Nephron (organoid): ENCODE measurements at regions not wholly inside any gene's neighbourhood (a gene's known extent, or its start where the extent isn't known, plus 50 kb on each side); places are given as distances from the start of the nearest gene placed in this dataset.
A peak's percentile ranks its signal among the peaks of the same experiment; 100 is the strongest.

Experiments
- H3K27ac Mint-ChIP-seq, 3 experiments: 2 replicates each; pipeline ENCODE4 v1.8.0; 2020; ENCODE audit warnings: mixed read lengths in 3 of 3, mild to moderate bottlenecking in 2 of 3, moderate library complexity in 1 of 3
- H3K27me3 Mint-ChIP-seq: 2 replicates; pipeline ENCODE4 v1.8.0; 2021; ENCODE audit warnings: low read depth, mild to moderate bottlenecking, moderate library complexity, mixed read lengths
- H3K36me3 Mint-ChIP-seq: 2 replicates; pipeline ENCODE4 v1.8.0; 2020; ENCODE audit warnings: low read depth, mixed read lengths
- H3K4me1 Mint-ChIP-seq: 2 replicates; pipeline ENCODE4 v1.8.0; 2020; ENCODE audit warnings: mixed read lengths
- H3K4me3 Mint-ChIP-seq, 3 experiments: 2 replicates each; pipeline ENCODE4 v1.8.0; 2020; ENCODE audit warnings: mild to moderate bottlenecking in 3 of 3, mixed read lengths in 3 of 3, moderate library complexity in 2 of 3
- H3K9me3 Mint-ChIP-seq: 2 replicates; pipeline ENCODE4 v1.8.0; 2020; ENCODE audit warnings: mixed read lengths
- CTCF ChIP-seq, 3 experiments: fragments of 200-600 bp; sonication (generic); IDR thresholded peaks; one replicate each; pipeline ENCODE4 v1.5.0; 2021; ENCODE audit warnings: antibody characterized with exemption in 3 of 3; ENCODE audit not compliant: unreplicated experiment in 3 of 3

- H3K4me3 Mint-ChIP-seq: no peak overlapping the region
- no peaks in the 10 kb centered on the region for H3K36me3 Mint-ChIP-seq
- no peaks in the 10 kb centered on the region for H3K9me3 Mint-ChIP-seq
- no peaks in the 10 kb centered on the region for H3K27me3 Mint-ChIP-seq
- peaks cover 37% of the 10 kb centered on the region for H3K4me1 Mint-ChIP-seq
- TF ChIP-seq CTCF (IDR thresholded peaks at IDR 0.05; ENCODE audit: unreplicated experiment in 3 of 3): no peak
- peak overlapping the region in 2 of 3 experiments; percentile 91 to 92 for H3K27ac Mint-ChIP-seq
Observed at GRCh38 chr3:29143151-29143550, 137.7 kb upstream of the RBMS3 start.

GRCh38 chr3:29144361-29144760 is 136.5 kb upstream of the RBMS3 start:
- H3K27me3 Mint-ChIP-seq: no peaks in the 10 kb centered on the region
- H3K36me3 Mint-ChIP-seq: no peaks in the 10 kb centered on the region
- TF ChIP-seq CTCF (IDR thresholded peaks at IDR 0.05; ENCODE audit: unreplicated experiment in 3 of 3): no peak
- peak overlapping the region; percentile 73 to 92 (median 91) for H3K27ac Mint-ChIP-seq
- H3K4me1 Mint-ChIP-seq: peaks cover 39% of the 10 kb centered on the region
- no peaks in the 10 kb centered on the region for H3K9me3 Mint-ChIP-seq
- H3K4me3 Mint-ChIP-seq: no peak overlapping the region

GRCh38 chr3:29144807-29145206 is 136.1 kb upstream of the RBMS3 start:
- no peaks in the 10 kb centered on the region for H3K27me3 Mint-ChIP-seq
- peak overlapping the region; percentile 73 to 92 (median 91) for H3K27ac Mint-ChIP-seq
- H3K36me3 Mint-ChIP-seq: no peaks in the 10 kb centered on the region
- H3K4me3 Mint-ChIP-seq: peak overlapping the region in 1 of 3 experiments; percentile 47
- H3K4me1 Mint-ChIP-seq: peaks cover 40% of the 10 kb centered on the region
- TF ChIP-seq CTCF (IDR thresholded peaks at IDR 0.05; ENCODE audit: unreplicated experiment in 3 of 3): peak; percentile 22 to 40 (median 40)
- H3K9me3 Mint-ChIP-seq: no peaks in the 10 kb centered on the region

- Mint-ChIP-seq H3K4me3 (no peak overlapping the region), H3K9me3 (no peaks in the 10 kb centered on the region), H3K27me3 (no peaks in the 10 kb centered on the region), H3K4me1 (peaks cover 40% of the 10 kb centered on the region), H3K36me3 (no peaks in the 10 kb centered on the region), H3K27ac (peak overlapping the region; percentile 73 to 92 (median 91))
- TF ChIP-seq CTCF (IDR thresholded peaks at IDR 0.05; ENCODE audit: unreplicated experiment in 3 of 3): no peak
Observed at GRCh38 chr3:29145360-29145759, 135.5 kb upstream of the RBMS3 start.

- no peak for TF ChIP-seq CTCF (IDR thresholded peaks at IDR 0.05; ENCODE audit: unreplicated experiment in 3 of 3)
- Mint-ChIP-seq H3K27me3 (no peaks in the 10 kb centered on the region), H3K36me3 (no peaks in the 10 kb centered on the region), H3K4me1 (peaks cover 28% of the 10 kb centered on the region), H3K4me3 (no peak overlapping the region), H3K27ac (no peak overlapping the region), H3K9me3 (peaks cover 3% of the 10 kb centered on the region)
Observed at GRCh38 chr3:29152379-29152778, 128.5 kb upstream of the RBMS3 start.

- no peaks in the 10 kb centered on the region for H3K36me3 Mint-ChIP-seq
- H3K27me3 Mint-ChIP-seq: no peaks in the 10 kb centered on the region
- H3K9me3 Mint-ChIP-seq: peaks cover 3% of the 10 kb centered on the region
- H3K27ac Mint-ChIP-seq: no peak overlapping the region
- no peak overlapping the region for H3K4me3 Mint-ChIP-seq
- H3K4me1 Mint-ChIP-seq: peaks cover 30% of the 10 kb centered on the region
- TF ChIP-seq CTCF (IDR thresholded peaks at IDR 0.05; ENCODE audit: unreplicated experiment in 3 of 3): no peak
Observed at GRCh38 chr3:29153811-29154210, 127.1 kb upstream of the RBMS3 start.
